ENCODE measurements at regions not wholly inside any gene's neighbourhood (a gene's known extent, or its start where the extent isn't known, plus 50 kb on each side); places are given as distances from the start of the nearest gene placed in this dataset.

DNA sequence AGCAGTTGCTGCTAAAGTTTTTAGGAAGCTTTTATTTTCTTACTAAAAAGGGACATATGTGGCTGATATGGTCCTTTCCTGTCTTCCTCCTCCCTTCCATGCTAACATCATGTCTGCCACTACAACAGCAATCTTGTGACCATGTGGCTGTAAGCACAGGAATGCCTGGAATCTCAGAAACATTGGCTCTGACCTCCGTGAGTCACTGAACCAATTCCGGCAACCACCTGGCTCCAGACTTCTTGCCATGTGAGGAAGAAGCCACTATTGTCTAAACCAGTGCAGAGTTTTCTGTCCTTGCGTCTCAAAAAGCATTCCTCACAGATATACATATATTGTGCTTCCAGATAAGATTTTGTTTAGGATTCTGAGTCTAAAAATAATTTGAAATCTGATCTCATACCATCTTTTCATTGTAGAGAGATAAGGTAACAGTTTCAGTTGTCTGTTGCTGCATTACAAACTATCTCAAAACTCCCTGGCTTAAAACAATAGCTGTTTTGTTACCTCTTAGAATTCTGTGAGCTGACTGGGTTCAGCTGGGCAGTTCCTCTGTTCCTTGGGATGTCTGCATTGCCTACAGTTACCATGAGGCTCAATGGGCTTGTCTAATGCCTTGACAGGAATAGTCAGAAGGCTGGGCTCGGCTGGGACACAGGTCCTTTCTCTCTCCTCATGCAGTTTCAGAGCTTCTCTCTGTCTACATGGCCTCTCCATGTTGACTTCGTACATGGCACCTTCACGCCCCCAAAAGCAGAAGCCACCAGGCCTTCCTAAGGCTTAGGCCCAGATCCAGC, 77.3 kb upstream of the MAGI1 start (continued):
- TF ChIP-seq CEBPZ (IDR thresholded peaks at IDR 0.05; ENCODE audit: low read depth, low read length) = no peak

- ChIA-PET RAD21 (ENCODE audit: unreplicated experiment) (no interaction called here), SMC1A (ENCODE audit: uncharacterized antibody, unreplicated experiment) (no interaction called here), POLR2A (no interaction called here), CTCF (no interaction called here)
- no peaks in the 10 kb centered on the region for H3K79me2 ChIP-seq (ENCODE audit: control insufficient read depth, insufficient read depth, low read length)
- BruUV-seq (replicated peaks) = no TSS peak
- H4K20me1 ChIP-seq (ENCODE audit: control insufficient read depth, insufficient read depth) = no peaks in the 10 kb centered on the region
- H2AFZ ChIP-seq (ENCODE audit: control insufficient read depth, low read depth, low read length) = no peak overlapping the region
- H3K36me3 ChIP-seq (ENCODE audit: control insufficient read depth in 2 of 2, insufficient read depth in 2 of 2, low read length in 1 of 2) = no peaks in the 10 kb centered on the region
- no peak for ATAC-seq
- no peaks in the 10 kb centered on the region; a peak in 2 of 4 replicates for H3K27me3 ChIP-seq (replicated peaks in 1 of 2; ENCODE audit: control insufficient read depth in 2 of 2, insufficient read depth in 2 of 2, low read length in 1 of 2)
- no peak overlapping the region for H3K4me3 ChIP-seq
- no peak overlapping the region for H3K9ac ChIP-seq (ENCODE audit: control insufficient read depth, insufficient read depth, low read length)
- in situ Hi-C loops (cut with MboI) (no loop called here), intact Hi-C loops (cut with micrococcal nuclease; ENCODE audit: unreplicated experiment) (no loop called here)
- H3K9me3 ChIP-seq (replicated peaks; ENCODE audit: control insufficient read depth, insufficient read depth, low read length) = no peaks in the 10 kb centered on the region
- no peak for TF ChIP-seq CBX3 (IDR thresholded peaks at IDR 0.05; ENCODE audit: borderline replicate concordance, low read depth)
- TF ChIP-seq RCOR1 (conservative IDR thresholded peaks at IDR 0.05; ENCODE audit: low read depth, low read length) = no peak
- 24% methylated on average over 1 of the region's 1 CpG for WGBS (ENCODE audit: insufficient coverage, insufficient replicate concordance, low lambda C conversion rate, missing lambda C conversion rate)
- FAIRE-seq = no peak
- DNase-seq (ENCODE audit: low read depth, low spot score) = no peak
- H3K4me2 ChIP-seq (ENCODE audit: control insufficient read depth, insufficient read depth) = no peak overlapping the region
- H3K27ac ChIP-seq (ENCODE audit: control insufficient read depth, insufficient read depth) = no peak overlapping the region
- no peaks in the 10 kb centered on the region for H3K4me1 ChIP-seq (ENCODE audit: control insufficient read depth, insufficient read depth, low read length)
Observed at GRCh38 chr3:66113542-66113941, 74.8 kb upstream of the MAGI1 start.

Data from GM12878 (cell line).